B cell (primary cell): ENCODE measurements at regions not wholly inside any gene's neighbourhood (a gene's known extent, or its start where the extent isn't known, plus 50 kb on each side); places are given as distances from the start of the nearest gene placed in this dataset.

Experiments
- ATAC-seq: fragments of 200-7000 bp; cut with Tn5 transposase; one replicate; pipeline ENCODE4 v1.10.0; 2021; ENCODE audit warnings: low read depth, mild to moderate bottlenecking, moderate number of reproducible peaks, moderate library complexity
- CTCF ChIA-PET: fragments of 350-600 bp; sonication (Branson Sonifier 250); formaldehyde crosslinking; loops from one replicate; lab custom pipeline; 2021; ENCODE audit warnings: antibody characterized with exemption, inconsistent platforms; lab: Charles Lee
- POLR2A ChIA-PET: fragments of 350-600 bp; sonication (Branson Sonifier 250); formaldehyde crosslinking; loops from one replicate; lab custom pipeline; 2021; ENCODE audit warnings: antibody characterized with exemption; lab: Charles Lee
- DNase-seq: peaks from one replicate; pipeline ENCODE4 v3.0.0; 2013
- H2AFZ ChIP-seq: 2 replicates; pipeline ENCODE4 v1.6.1; 2012; ENCODE audit warnings: mild to moderate bottlenecking, low read depth, low read length; ENCODE audit not compliant: insufficient read depth, poor library complexity, severe bottlenecking
- H3K27ac ChIP-seq, 2 donors: 1 replicate in 1 of 2; 2 replicates in 1 of 2; pipeline ENCODE4 v1.5.1; 2012 to 2013; ENCODE audit warnings: low read length in 2 of 2, mild to moderate bottlenecking in 2 of 2, moderate library complexity in 1 of 2
- H3K27me3 ChIP-seq, 4 experiments: fragments of 200-600 bp in 1 of 4; sonication (generic) in 1 of 4; replicated peaks in 1 of 4; 1 replicate in 2 of 4; 2 replicates in 2 of 4; pipeline versions ENCODE4 v1.6.1 to v1.7.0; 2013 to 2016; ENCODE audit warnings: low read length in 3 of 4, mild to moderate bottlenecking in 2 of 4, mixed read lengths in 1 of 4, moderate library complexity in 1 of 4; ENCODE audit not compliant: insufficient read depth in 4 of 4, control insufficient read depth in 3 of 4; ENCODE audit errors: control extremely low read depth in 1 of 4
- H3K36me3 ChIP-seq, 2 experiments: replicated peaks in 1 of 2; 1 replicate in 1 of 2; 2 replicates in 1 of 2; pipeline versions ENCODE4 v1.6.1 to v1.7.1; 2013; ENCODE audit warnings: low read length in 1 of 2; ENCODE audit not compliant: insufficient read depth in 2 of 2, control insufficient read depth in 1 of 2; ENCODE audit errors: control extremely low read depth in 1 of 2, extremely low read depth in 1 of 2
- H3K4me1 ChIP-seq, 2 donors: fragments of 200-600 bp in 1 of 2; sonication (generic) in 1 of 2; 1 replicate in 1 of 2; 2 replicates in 1 of 2; pipeline versions ENCODE4 v1.5.1 to v1.6.1; 2013 to 2017; ENCODE audit warnings: low read length in 2 of 2; ENCODE audit not compliant: control insufficient read depth in 2 of 2, insufficient read depth in 2 of 2
- H3K4me2 ChIP-seq: replicated peaks from 2 replicates; pipeline ENCODE3; 2012; ENCODE audit warnings: mild to moderate bottlenecking, low read depth, low read length; ENCODE audit not compliant: poor library complexity, severe bottlenecking
- H3K4me3 ChIP-seq, 5 experiments: fragments of 200-600 bp in 1 of 5; sonication (generic) in 1 of 5; 1 replicate in 3 of 5; 2 replicates in 2 of 5; pipeline versions ENCODE4 v1.5.1 to v1.7.0; 2011 to 2016; ENCODE audit warnings: low read length in 4 of 5, mild to moderate bottlenecking in 4 of 5, low read depth in 2 of 5, control low read depth in 1 of 5, moderate library complexity in 1 of 5; ENCODE audit not compliant: insufficient read depth in 1 of 5; ENCODE audit errors: control extremely low read depth in 1 of 5, extremely low read depth in 1 of 5
- H3K79me2 ChIP-seq: fragments of 200-600 bp; sonication (generic); one replicate; pipeline ENCODE4 v1.6.0; 2016; ENCODE audit warnings: low read length; ENCODE audit not compliant: control insufficient read depth, insufficient read depth
- H3K9ac ChIP-seq: fragments of 200-600 bp; sonication (generic); 2 replicates; pipeline ENCODE4 v1.6.1; 2017; ENCODE audit warnings: mild to moderate bottlenecking, low read length, moderate library complexity
- H3K9me3 ChIP-seq, 3 donors: one replicate each; pipeline versions ENCODE4 v1.6.1 to v1.7.1; 2013; ENCODE audit warnings: low read length in 2 of 3; ENCODE audit not compliant: control insufficient read depth in 2 of 3, insufficient read depth in 1 of 3; ENCODE audit errors: control extremely low read depth in 1 of 3
- H4K20me1 ChIP-seq: 2 replicates; pipeline ENCODE4 v1.6.0; 2012; ENCODE audit warnings: mild to moderate bottlenecking, low read length; ENCODE audit not compliant: insufficient read depth, control insufficient read depth, poor library complexity, severe bottlenecking
- H3K27ac Mint-ChIP-seq: one replicate; pipeline ENCODE4 v1.8.0; 2021; ENCODE audit warnings: mixed read lengths
- H3K27me3 Mint-ChIP-seq: one replicate; pipeline ENCODE4 v1.8.0; 2021; ENCODE audit warnings: mixed read lengths
- H3K4me1 Mint-ChIP-seq: one replicate; pipeline ENCODE4 v1.8.0; 2021; ENCODE audit warnings: mixed read lengths
- H3K4me3 Mint-ChIP-seq: one replicate; pipeline ENCODE4 v1.8.0; 2021; ENCODE audit warnings: mixed read lengths
- H3K9me3 Mint-ChIP-seq: one replicate; pipeline ENCODE4 v1.8.0; 2022; ENCODE audit warnings: mixed read lengths; ENCODE audit not compliant: insufficient read depth
- EZH2 ChIP-seq: IDR thresholded peaks from 2 replicates; pipeline ENCODE4 v1.6.1; 2012; ENCODE audit warnings: borderline replicate concordance, low read depth, mild to moderate bottlenecking, moderate library complexity, low read length; ENCODE audit not compliant: insufficient read depth, poor library complexity, severe bottlenecking
- WGBS: methylation state at CpG from one replicate; pipeline ENCODE4 v1.1.5; 2013; ENCODE audit warnings: missing lambda C conversion rate; ENCODE audit not compliant: insufficient coverage; 5-methylcytosine and 5-hydroxymethylcytosine counted together
- intact Hi-C: fragments of 100-400 bp; cut with micrococcal nuclease; formaldehyde crosslinking; loops from one replicate; pipeline ENCODE4 v1.10.0; 2022
- TF ChIP-seq, protein P1 (sequence below): fragments of 200-600 bp; IDR thresholded peaks from one replicate; pipeline ENCODE4 v1.8.0; 2022; ENCODE audit warnings: antibody characterized with exemption, mild to moderate bottlenecking

DNA sequence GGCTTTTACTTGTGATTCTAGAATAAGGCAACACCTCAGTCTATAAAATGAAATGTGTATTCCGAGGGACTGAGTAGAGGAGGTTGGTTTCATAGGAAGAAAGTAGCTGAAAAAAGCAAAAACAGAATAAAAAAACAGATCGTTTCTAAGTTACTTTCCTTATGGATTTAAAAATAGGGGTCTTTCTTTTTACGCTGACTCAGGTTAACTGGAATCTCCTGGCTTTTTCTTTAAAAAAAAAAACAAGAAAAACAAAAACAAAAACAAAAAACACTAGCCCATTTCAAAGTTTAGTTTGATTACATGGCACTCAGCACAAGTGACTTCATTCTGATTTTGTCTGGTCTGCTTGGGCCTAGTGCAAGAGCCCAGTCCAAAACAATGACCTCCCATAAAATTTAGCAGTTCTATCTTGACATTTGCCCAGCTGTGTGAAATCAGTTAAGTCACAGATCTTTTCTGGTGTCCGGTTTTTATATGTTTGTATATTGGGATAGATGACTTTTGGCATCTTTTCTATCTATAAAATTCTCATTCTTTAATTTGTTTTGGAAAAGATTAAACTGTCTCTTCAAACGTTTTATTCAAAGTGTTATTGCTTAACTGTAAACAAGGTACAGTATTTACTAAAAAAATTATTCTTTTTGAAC is 222.7 kb upstream of the HTR2C start:
- no CpG with 5 or more reads among the region's 5 CpGs for WGBS
- Mint-ChIP-seq H3K27me3 (no peaks in the 10 kb centered on the region), H3K9me3 (no peaks in the 10 kb centered on the region), H3K4me3 (no peak overlapping the region), H3K4me1 (no peaks in the 10 kb centered on the region), H3K27ac (no peak overlapping the region)
- POLR2A ChIA-PET = no interaction called here
- no peak overlapping the region for H3K4me3 ChIP-seq
- CTCF ChIA-PET = no interaction called here
- no peaks in the 10 kb centered on the region for H3K79me2 ChIP-seq
- no peak overlapping the region for H2AFZ ChIP-seq
- DNase-seq (no peak), ATAC-seq (no peak)
- no peaks in the 10 kb centered on the region for H3K36me3 ChIP-seq
- no peaks in the 10 kb centered on the region for H4K20me1 ChIP-seq
- H3K9ac ChIP-seq = no peak overlapping the region
- no peaks in the 10 kb centered on the region for H3K27me3 ChIP-seq
- no peak overlapping the region for H3K27ac ChIP-seq
- no peak for TF ChIP-seq EZH2
- TF ChIP-seq, protein P1, sequence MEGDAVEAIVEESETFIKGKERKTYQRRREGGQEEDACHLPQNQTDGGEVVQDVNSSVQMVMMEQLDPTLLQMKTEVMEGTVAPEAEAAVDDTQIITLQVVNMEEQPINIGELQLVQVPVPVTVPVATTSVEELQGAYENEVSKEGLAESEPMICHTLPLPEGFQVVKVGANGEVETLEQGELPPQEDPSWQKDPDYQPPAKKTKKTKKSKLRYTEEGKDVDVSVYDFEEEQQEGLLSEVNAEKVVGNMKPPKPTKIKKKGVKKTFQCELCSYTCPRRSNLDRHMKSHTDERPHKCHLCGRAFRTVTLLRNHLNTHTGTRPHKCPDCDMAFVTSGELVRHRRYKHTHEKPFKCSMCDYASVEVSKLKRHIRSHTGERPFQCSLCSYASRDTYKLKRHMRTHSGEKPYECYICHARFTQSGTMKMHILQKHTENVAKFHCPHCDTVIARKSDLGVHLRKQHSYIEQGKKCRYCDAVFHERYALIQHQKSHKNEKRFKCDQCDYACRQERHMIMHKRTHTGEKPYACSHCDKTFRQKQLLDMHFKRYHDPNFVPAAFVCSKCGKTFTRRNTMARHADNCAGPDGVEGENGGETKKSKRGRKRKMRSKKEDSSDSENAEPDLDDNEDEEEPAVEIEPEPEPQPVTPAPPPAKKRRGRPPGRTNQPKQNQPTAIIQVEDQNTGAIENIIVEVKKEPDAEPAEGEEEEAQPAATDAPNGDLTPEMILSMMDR = no peak
- intact Hi-C loops = no loop called here
- H3K9me3 ChIP-seq = no peaks in the 10 kb centered on the region
- no peaks in the 10 kb centered on the region for H3K4me1 ChIP-seq
- H3K4me2 ChIP-seq = no peak overlapping the region

DNA sequence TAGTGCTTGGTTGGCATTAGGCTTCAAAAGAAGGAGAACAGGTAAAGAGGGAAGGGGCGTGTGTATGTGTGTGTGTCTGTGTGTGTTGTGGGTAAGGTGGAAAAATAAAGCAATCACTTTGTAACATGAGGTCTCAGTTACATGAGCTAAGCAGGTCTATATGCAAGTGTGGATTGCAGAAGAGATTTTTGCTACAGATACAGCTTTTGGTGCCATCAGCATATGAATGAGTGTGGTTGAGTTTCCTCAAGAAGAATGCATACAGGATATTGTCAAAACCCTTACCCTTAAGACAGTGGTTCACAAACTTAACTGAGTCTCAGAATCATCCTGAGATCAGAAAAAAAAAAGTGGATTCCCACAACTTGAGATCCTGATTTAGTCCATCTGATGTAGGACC is 220.5 kb upstream of the HTR2C start:
- no peaks in the 10 kb centered on the region for H3K27me3 Mint-ChIP-seq
- CTCF ChIA-PET = no interaction called here
- Histone ChIP-seq H3K9me3 (no peaks in the 10 kb centered on the region), H3K36me3 (no peaks in the 10 kb centered on the region), H3K4me3 (no peak overlapping the region), H3K79me2 (no peaks in the 10 kb centered on the region), H3K27ac (no peak overlapping the region), H2AFZ (no peak overlapping the region), H3K4me1 (no peaks in the 10 kb centered on the region), H3K9ac (no peak overlapping the region), H4K20me1 (no peaks in the 10 kb centered on the region), H3K4me2 (no peak overlapping the region), H3K27me3 (no peaks in the 10 kb centered on the region)
- no peak for TF ChIP-seq EZH2
- TF ChIP-seq, protein P1 = no peak
- POLR2A ChIA-PET = no interaction called here
- ATAC-seq (no peak), DNase-seq (no peak)
- no peak overlapping the region for H3K27ac Mint-ChIP-seq
- 100% methylated on average over 1 of the region's 1 CpG for WGBS
- no peaks in the 10 kb centered on the region for H3K4me1 Mint-ChIP-seq
- intact Hi-C loops = no loop called here
- no peak overlapping the region for H3K4me3 Mint-ChIP-seq
- H3K9me3 Mint-ChIP-seq = no peaks in the 10 kb centered on the region
